NCI-H345 treated with DMSO at 0.1 percent for 48 hours (cell line): ENCODE measurements at regions not wholly inside any gene's neighbourhood (a gene's known extent, or its start where the extent isn't known, plus 50 kb on each side); places are given as distances from the start of the nearest gene placed in this dataset.

Experiments used
- DNase-seq: peaks from one replicate; lab custom pipeline; 2025; ENCODE audit not compliant: unreplicated experiment; lab: John Stamatoyannopoulos, UW

- DNase-seq: no peak
Observed at GRCh38 chr3:170732660-170733245, 137.2 kb downstream of the RPL22L1 start.

GRCh38 chr3:170731281-170731680, 138.7 kb downstream of the RPL22L1 start:
- DNase-seq: no peak

GRCh38 chr3:170730071-170730812, 139.8 kb downstream of the RPL22L1 start:
- DNase-seq: no peak

- DNase-seq: no peak
Observed at GRCh38 chr3:170728181-170728580, 141.8 kb downstream of the RPL22L1 start.

- DNase-seq: no peak
Observed at GRCh38 chr3:170727754-170728153, 141.9 kb upstream of the SLC7A14 start.

GRCh38 chr3:170726976-170727661, 141.2 kb upstream of the SLC7A14 start:
- DNase-seq: no peak

- no peak for DNase-seq
Observed at GRCh38 chr3:170725285-170725731, 139.4 kb upstream of the SLC7A14 start.

- DNase-seq: no peak
Observed at GRCh38 chr3:170724599-170725280, 138.9 kb upstream of the SLC7A14 start.

- DNase-seq: no peak
Observed at GRCh38 chr3:170723241-170723640, 137.4 kb upstream of the SLC7A14 start.

GRCh38 chr3:170721563-170721962, 135.7 kb upstream of the SLC7A14 start:
- DNase-seq: no peak

- DNase-seq: no peak
Observed at GRCh38 chr3:170719300-170719699, 133.4 kb upstream of the SLC7A14 start.

- DNase-seq: no peak
Observed at GRCh38 chr3:170718848-170719247, 133.0 kb upstream of the SLC7A14 start.

GRCh38 chr3:170717410-170718402, 131.8 kb upstream of the SLC7A14 start:
- no peak for DNase-seq

- no peak for DNase-seq
Observed at GRCh38 chr3:170716172-170716805, 130.4 kb upstream of the SLC7A14 start.

GRCh38 chr3:170714562-170715535, 129.0 kb upstream of the SLC7A14 start:
- DNase-seq: no peak

- no peak for DNase-seq
Observed at GRCh38 chr3:170714122-170714521, 128.2 kb upstream of the SLC7A14 start.

- DNase-seq: no peak
Observed at GRCh38 chr3:170713653-170714052, 127.8 kb upstream of the SLC7A14 start.

- no peak for DNase-seq
Observed at GRCh38 chr3:170712798-170713197, 126.9 kb upstream of the SLC7A14 start.

- DNase-seq: no peak
Observed at GRCh38 chr3:170712336-170712735, 126.5 kb upstream of the SLC7A14 start.
